ENCODE measurements at regions not wholly inside any gene's neighbourhood (a gene's known extent, or its start where the extent isn't known, plus 50 kb on each side); places are given as distances from the start of the nearest gene placed in this dataset.

DNA sequence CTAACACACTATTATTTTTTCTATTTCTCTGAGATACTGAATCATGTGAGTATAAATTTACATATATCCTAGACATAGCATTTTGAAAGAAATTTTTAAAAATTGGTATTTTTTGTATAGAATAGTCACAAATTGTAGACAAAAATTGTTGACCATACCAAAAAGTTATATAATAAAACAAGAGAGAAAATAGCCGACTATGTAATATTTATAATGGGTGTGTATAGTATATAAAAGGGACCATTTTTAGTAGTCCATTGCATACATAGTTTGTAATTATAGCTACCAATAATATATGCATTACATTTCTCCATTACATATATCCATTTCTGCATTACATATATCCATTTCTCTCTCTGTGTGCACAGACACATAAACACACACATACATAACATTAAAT is 590.2 kb downstream of the TMTC2 start:
- TF ChIP-seq POLR2AphosphoS5 (IDR thresholded peaks at IDR 0.05; ENCODE audit: low read depth, low read length) = no peak
- TF ChIP-seq FOXP2 (optimal IDR thresholded peaks at IDR 0.05; ENCODE audit: borderline replicate concordance, extremely low read depth, extremely low read length, insufficient read depth) = no peak
- TF ChIP-seq, protein P1, sequence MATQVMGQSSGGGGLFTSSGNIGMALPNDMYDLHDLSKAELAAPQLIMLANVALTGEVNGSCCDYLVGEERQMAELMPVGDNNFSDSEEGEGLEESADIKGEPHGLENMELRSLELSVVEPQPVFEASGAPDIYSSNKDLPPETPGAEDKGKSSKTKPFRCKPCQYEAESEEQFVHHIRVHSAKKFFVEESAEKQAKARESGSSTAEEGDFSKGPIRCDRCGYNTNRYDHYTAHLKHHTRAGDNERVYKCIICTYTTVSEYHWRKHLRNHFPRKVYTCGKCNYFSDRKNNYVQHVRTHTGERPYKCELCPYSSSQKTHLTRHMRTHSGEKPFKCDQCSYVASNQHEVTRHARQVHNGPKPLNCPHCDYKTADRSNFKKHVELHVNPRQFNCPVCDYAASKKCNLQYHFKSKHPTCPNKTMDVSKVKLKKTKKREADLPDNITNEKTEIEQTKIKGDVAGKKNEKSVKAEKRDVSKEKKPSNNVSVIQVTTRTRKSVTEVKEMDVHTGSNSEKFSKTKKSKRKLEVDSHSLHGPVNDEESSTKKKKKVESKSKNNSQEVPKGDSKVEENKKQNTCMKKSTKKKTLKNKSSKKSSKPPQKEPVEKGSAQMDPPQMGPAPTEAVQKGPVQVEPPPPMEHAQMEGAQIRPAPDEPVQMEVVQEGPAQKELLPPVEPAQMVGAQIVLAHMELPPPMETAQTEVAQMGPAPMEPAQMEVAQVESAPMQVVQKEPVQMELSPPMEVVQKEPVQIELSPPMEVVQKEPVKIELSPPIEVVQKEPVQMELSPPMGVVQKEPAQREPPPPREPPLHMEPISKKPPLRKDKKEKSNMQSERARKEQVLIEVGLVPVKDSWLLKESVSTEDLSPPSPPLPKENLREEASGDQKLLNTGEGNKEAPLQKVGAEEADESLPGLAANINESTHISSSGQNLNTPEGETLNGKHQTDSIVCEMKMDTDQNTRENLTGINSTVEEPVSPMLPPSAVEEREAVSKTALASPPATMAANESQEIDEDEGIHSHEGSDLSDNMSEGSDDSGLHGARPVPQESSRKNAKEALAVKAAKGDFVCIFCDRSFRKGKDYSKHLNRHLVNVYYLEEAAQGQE (IDR thresholded peaks at IDR 0.05; ENCODE audit: insufficient read depth in 1 of 2, low read depth in 2 of 2, low read length in 2 of 2) = no peak
- no peak for TF ChIP-seq SIN3A (IDR thresholded peaks at IDR 0.05; ENCODE audit: borderline replicate concordance, insufficient read depth, low read length)
- TF ChIP-seq TAF1 (IDR thresholded peaks at IDR 0.05; ENCODE audit: borderline replicate concordance, insufficient read depth, low read length) = no peak

DNA sequence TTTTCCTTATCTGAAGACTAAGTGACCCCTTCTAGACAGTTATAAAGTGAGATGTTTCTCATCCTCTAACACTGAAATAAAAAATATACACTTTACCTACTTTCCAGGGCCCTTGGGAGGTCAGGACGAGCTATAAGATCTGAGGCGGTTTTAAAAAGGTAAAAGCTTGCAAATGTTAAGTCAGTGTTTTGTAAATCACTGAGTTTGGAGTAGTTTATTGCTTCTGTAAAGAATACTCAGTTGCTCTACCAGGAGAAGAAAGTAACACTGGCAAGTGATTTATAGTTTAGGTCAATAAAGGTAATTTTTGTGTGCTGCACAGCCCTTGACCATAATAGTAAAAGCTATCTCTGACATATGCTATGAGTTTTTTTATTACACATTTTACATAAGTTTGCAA is 584.5 kb downstream of the TMTC2 start:
- TF ChIP-seq, protein P1 (IDR thresholded peaks at IDR 0.05; ENCODE audit: insufficient read depth in 1 of 2, low read depth in 2 of 2, low read length in 2 of 2) = no peak
- TF ChIP-seq SIN3A (IDR thresholded peaks at IDR 0.05; ENCODE audit: borderline replicate concordance, insufficient read depth, low read length) = no peak
- no peak for TF ChIP-seq POLR2AphosphoS5 (IDR thresholded peaks at IDR 0.05; ENCODE audit: low read depth, low read length)
- no peak for TF ChIP-seq TAF1 (IDR thresholded peaks at IDR 0.05; ENCODE audit: borderline replicate concordance, insufficient read depth, low read length)
- TF ChIP-seq FOXP2 (optimal IDR thresholded peaks at IDR 0.05; ENCODE audit: borderline replicate concordance, extremely low read depth, extremely low read length, insufficient read depth) = no peak

DNA sequence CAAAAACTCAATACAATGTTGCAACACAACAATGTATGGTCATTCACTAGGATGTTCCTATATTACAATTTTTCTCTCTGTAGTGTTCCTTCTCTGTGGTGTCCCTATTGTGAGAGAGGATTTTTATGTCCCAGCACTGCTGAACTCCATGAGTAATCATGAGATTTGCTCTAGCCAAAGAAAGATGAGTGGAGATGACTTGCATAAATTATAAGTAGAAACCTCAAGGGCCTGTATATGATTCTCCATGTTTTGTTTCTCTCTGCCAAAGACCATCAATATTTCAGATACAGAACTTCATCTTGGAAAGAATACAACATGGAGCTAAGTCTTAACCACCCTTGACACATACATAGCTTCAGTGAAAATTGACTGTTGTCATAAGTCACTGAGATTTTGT is 579.1 kb downstream of the TMTC2 start:
- TF ChIP-seq FOXP2 (optimal IDR thresholded peaks at IDR 0.05; ENCODE audit: borderline replicate concordance, extremely low read depth, extremely low read length, insufficient read depth) (no peak), TAF1 (IDR thresholded peaks at IDR 0.05; ENCODE audit: borderline replicate concordance, insufficient read depth, low read length) (no peak), POLR2AphosphoS5 (IDR thresholded peaks at IDR 0.05; ENCODE audit: low read depth, low read length) (no peak), SIN3A (IDR thresholded peaks at IDR 0.05; ENCODE audit: borderline replicate concordance, insufficient read depth, low read length) (no peak)
- TF ChIP-seq, protein P1 (IDR thresholded peaks at IDR 0.05; ENCODE audit: insufficient read depth in 1 of 2, low read depth in 2 of 2, low read length in 2 of 2) = no peak

DNA sequence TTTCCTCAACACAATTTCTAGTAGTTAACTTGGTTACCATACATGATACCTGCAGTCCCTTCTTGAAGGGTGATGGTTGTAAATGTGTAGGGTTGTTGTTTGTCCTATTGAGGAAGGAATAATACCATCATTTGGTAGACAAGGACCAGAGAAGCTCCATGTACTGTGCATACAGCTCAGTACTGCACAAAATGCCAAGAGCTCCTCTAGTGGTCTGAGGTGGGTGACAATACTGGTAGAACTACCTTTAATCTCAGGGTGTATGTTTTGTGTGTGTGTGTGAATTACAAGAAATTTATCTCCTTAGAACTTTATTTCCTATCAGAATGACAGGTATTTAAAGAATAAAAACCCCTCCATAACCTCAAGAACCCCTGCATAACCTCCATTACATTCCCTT is 575.3 kb downstream of the TMTC2 start:
- no peak for TF ChIP-seq POLR2AphosphoS5 (IDR thresholded peaks at IDR 0.05; ENCODE audit: low read depth, low read length)
- TF ChIP-seq FOXP2 (optimal IDR thresholded peaks at IDR 0.05; ENCODE audit: borderline replicate concordance, extremely low read depth, extremely low read length, insufficient read depth) = no peak
- TF ChIP-seq TAF1 (IDR thresholded peaks at IDR 0.05; ENCODE audit: borderline replicate concordance, insufficient read depth, low read length) = no peak
- no peak for TF ChIP-seq SIN3A (IDR thresholded peaks at IDR 0.05; ENCODE audit: borderline replicate concordance, insufficient read depth, low read length)
- TF ChIP-seq, protein P1 (IDR thresholded peaks at IDR 0.05; ENCODE audit: insufficient read depth in 1 of 2, low read depth in 2 of 2, low read length in 2 of 2) = no peak

DNA sequence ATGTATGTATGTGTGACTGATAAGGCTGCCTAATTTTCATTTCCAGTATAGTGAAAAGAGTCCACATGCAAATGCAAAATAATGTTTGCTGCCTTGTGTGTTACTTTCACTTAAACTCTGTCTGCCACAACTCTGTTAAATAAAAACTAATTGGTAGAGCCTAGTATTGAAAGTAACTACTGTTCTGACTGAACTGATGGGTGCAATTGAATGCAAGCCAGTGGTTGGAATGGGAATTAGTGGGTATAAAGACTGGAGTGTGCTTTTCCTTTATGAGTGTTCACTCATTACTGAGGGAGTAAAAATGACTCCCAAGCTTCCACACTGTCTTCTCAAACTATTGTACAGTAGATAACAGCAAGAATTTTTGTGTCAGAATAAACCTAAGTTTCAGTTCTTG is 571.0 kb downstream of the TMTC2 start:
- no peak for TF ChIP-seq POLR2AphosphoS5 (IDR thresholded peaks at IDR 0.05; ENCODE audit: low read depth, low read length)
- no peak for TF ChIP-seq SIN3A (IDR thresholded peaks at IDR 0.05; ENCODE audit: borderline replicate concordance, insufficient read depth, low read length)
- TF ChIP-seq, protein P1 (IDR thresholded peaks at IDR 0.05; ENCODE audit: insufficient read depth in 1 of 2, low read depth in 2 of 2, low read length in 2 of 2) = no peak
- TF ChIP-seq TAF1 (IDR thresholded peaks at IDR 0.05; ENCODE audit: borderline replicate concordance, insufficient read depth, low read length) = no peak
- no peak for TF ChIP-seq FOXP2 (optimal IDR thresholded peaks at IDR 0.05; ENCODE audit: borderline replicate concordance, extremely low read depth, extremely low read length, insufficient read depth)

Data from PFSK-1 (cell line).